NB4 (cell line): ENCODE measurements at regions not wholly inside any gene's neighbourhood (a gene's known extent, or its start where the extent isn't known, plus 50 kb on each side); places are given as distances from the start of the nearest gene placed in this dataset.

Source experiments
- DNase-seq: peaks from one replicate; pipeline ENCODE4 v3.0.0; 2010; ENCODE audit warnings: low read depth
- H3K4me3 ChIP-seq: one replicate; pipeline ENCODE4 v1.5.1; 2011; ENCODE audit warnings: mild to moderate bottlenecking, low read depth, low read length, moderate library complexity
- CTCF ChIP-seq: IDR thresholded peaks from one replicate; pipeline ENCODE4 v1.5.1; 2012; ENCODE audit warnings: low read depth, low read length
- MAX ChIP-seq: IDR thresholded peaks from 2 replicates; pipeline ENCODE4 v1.6.1; 2011; ENCODE audit warnings: low read depth, low read length
- MYC ChIP-seq: IDR thresholded peaks from 2 replicates; pipeline ENCODE4 v1.6.1; 2011; ENCODE audit warnings: low read depth, low read length
- POLR2A ChIP-seq: IDR thresholded peaks from 2 replicates; pipeline ENCODE4 v1.6.1; 2011; ENCODE audit warnings: mild to moderate bottlenecking; ENCODE audit not compliant: insufficient read length; ENCODE audit errors: extremely low read depth

- TF ChIP-seq POLR2A: no peak
- no peak for TF ChIP-seq CTCF
- no peak for TF ChIP-seq MAX
- TF ChIP-seq MYC: no peak
- no peak for DNase-seq
These were observed 90.3 kb downstream of the RMI2 start for GRCh38 chr16:11435576-11435975.

GRCh38 chr16:11437069-11437468 is 91.8 kb downstream of the RMI2 start:
- TF ChIP-seq CTCF: no peak
- no peak for TF ChIP-seq MAX
- TF ChIP-seq POLR2A: no peak
- no peak for TF ChIP-seq MYC
- DNase-seq: no peak
- H3K4me3 ChIP-seq: no peak overlapping the region

More at GRCh38 chr16:11435576-11435975, 90.3 kb downstream of the RMI2 start:
- H3K4me3 ChIP-seq: no peak overlapping the region

- DNase-seq: no peak
- no peak for TF ChIP-seq MYC
- TF ChIP-seq MAX: no peak
- TF ChIP-seq POLR2A: no peak
- TF ChIP-seq CTCF: no peak
- H3K4me3 ChIP-seq: no peak overlapping the region
These were observed 94.8 kb downstream of the RMI2 start for GRCh38 chr16:11439790-11440656.

- no peak overlapping the region for H3K4me3 ChIP-seq
- TF ChIP-seq MAX (no peak), CTCF (no peak), POLR2A (no peak), MYC (no peak)
- DNase-seq: no peak
These were observed 95.4 kb downstream of the RMI2 start for GRCh38 chr16:11440657-11441012.

- DNase-seq: no peak
- no peak overlapping the region for H3K4me3 ChIP-seq
- TF ChIP-seq MYC: no peak
- TF ChIP-seq CTCF: no peak
- TF ChIP-seq MAX: no peak
- no peak for TF ChIP-seq POLR2A
These were observed 100.2 kb downstream of the RMI2 start for GRCh38 chr16:11445486-11445885.
